H1 (cell line): ENCODE measurements at regions not wholly inside any gene's neighbourhood (a gene's known extent, or its start where the extent isn't known, plus 50 kb on each side); places are given as distances from the start of the nearest gene placed in this dataset.

ENCODE experiments used
- CTCF ChIA-PET: fragments of 300-600 bp; sonication (Branson Sonifier 250); formaldehyde crosslinking; loops from one replicate; lab custom pipeline; 2021; ENCODE audit not compliant: partially characterized antibody; lab: Charles Lee
- POLR2A ChIA-PET: fragments of 300-600 bp; sonication (Branson Sonifier 250); formaldehyde crosslinking; loops from one replicate; lab custom pipeline; 2021; ENCODE audit warnings: inconsistent platforms; ENCODE audit not compliant: partially characterized antibody; lab: Charles Lee
- DNase-seq, 2 experiments: peaks; one replicate each; pipeline versions ENCODE4 v3.0.0 to v3.0.0-alpha.2; 2010 to 2022; ENCODE audit warnings: low spot score in 2 of 2, low read depth in 1 of 2, mixed read lengths in 1 of 2
- FAIRE-seq: peaks from 2 replicates; lab custom pipeline; 2011; peaks lifted over from hg19 to GRCh38; lab: Jason Lieb, UNC
- H2AFZ ChIP-seq: 2 replicates; pipeline ENCODE4 v1.8.1; 2012; ENCODE audit warnings: low read length, inconsistent platforms
- H2AK5ac ChIP-seq: 2 replicates; pipeline ENCODE4 v1.6.1; 2013; ENCODE audit warnings: low read depth, low read length
- H2BK120ac ChIP-seq: replicated peaks from 2 replicates; pipeline ENCODE3; 2013; ENCODE audit warnings: low read depth, low read length, inconsistent platforms
- H2BK12ac ChIP-seq: 2 replicates; pipeline ENCODE4 v1.6.1; 2013; ENCODE audit warnings: low read depth, low read length
- H2BK15ac ChIP-seq: 2 replicates; pipeline ENCODE4 v1.6.1; 2013; ENCODE audit warnings: low read length
- H2BK20ac ChIP-seq: 2 replicates; pipeline ENCODE4 v1.6.1; 2013; ENCODE audit warnings: low read length
- H2BK5ac ChIP-seq: 2 replicates; pipeline ENCODE4 v1.6.1; 2013; ENCODE audit warnings: low read depth, low read length
- H3K14ac ChIP-seq: 2 replicates; pipeline ENCODE4 v1.6.1; 2013; ENCODE audit warnings: inconsistent platforms; ENCODE audit not compliant: insufficient read length
- H3K18ac ChIP-seq: 2 replicates; pipeline ENCODE4 v1.6.1; 2013; ENCODE audit warnings: low read length; ENCODE audit errors: extremely low read depth
- H3K23ac ChIP-seq: 2 replicates; pipeline ENCODE4 v1.6.1; 2013; ENCODE audit warnings: inconsistent platforms; ENCODE audit not compliant: insufficient read length
- H3K23me2 ChIP-seq: 2 replicates; pipeline ENCODE4 v1.6.1; 2013; ENCODE audit warnings: low read depth, low read length
- H3K27ac ChIP-seq: 2 replicates; pipeline ENCODE4 v1.6.1; 2011; ENCODE audit warnings: low read depth, low read length, inconsistent platforms
- H3K27me3 ChIP-seq, 4 experiments: replicated peaks in 1 of 4; 1 replicate in 1 of 4; 2 replicates in 3 of 4; pipeline versions ENCODE4 v1.6.1 to v1.8.1; 2011 to 2013; ENCODE audit warnings: low read length in 3 of 4, mild to moderate bottlenecking in 3 of 4, inconsistent platforms in 2 of 4, mixed read lengths in 2 of 4, moderate library complexity in 1 of 4; ENCODE audit not compliant: control insufficient read depth in 3 of 4, insufficient read depth in 3 of 4; ENCODE audit errors: extremely low read depth in 1 of 4
- H3K36me3 ChIP-seq, 4 experiments: 2 replicates each; pipeline versions ENCODE4 v1.6.1 to v1.8.1; 2011 to 2013; ENCODE audit warnings: mild to moderate bottlenecking in 4 of 4, low read length in 3 of 4, moderate library complexity in 2 of 4, control low read depth in 1 of 4, inconsistent platforms in 1 of 4; ENCODE audit not compliant: insufficient read depth in 4 of 4, control insufficient read depth in 2 of 4
- H3K4ac ChIP-seq: replicated peaks from 2 replicates; pipeline ENCODE3; 2013; ENCODE audit warnings: low read length, low read depth, mixed read lengths, inconsistent platforms; ENCODE audit not compliant: insufficient read length
- H3K4me1 ChIP-seq, 4 experiments: replicated peaks in 1 of 4; 1 replicate in 1 of 4; 2 replicates in 3 of 4; pipeline versions ENCODE4 v1.6.1 to v1.8.1; 2011 to 2013; ENCODE audit warnings: low read length in 3 of 4, inconsistent platforms in 2 of 4, mixed read lengths in 1 of 4; ENCODE audit not compliant: insufficient read depth in 4 of 4, control insufficient read depth in 3 of 4
- H3K4me2 ChIP-seq, 2 experiments: 2 replicates each; pipeline versions ENCODE4 v1.6.1 to v1.8.1; 2011 to 2013; ENCODE audit warnings: low read depth in 2 of 2, low read length in 2 of 2, control low read depth in 1 of 2, inconsistent platforms in 1 of 2, mild to moderate bottlenecking in 1 of 2; ENCODE audit not compliant: insufficient read depth in 1 of 2
- H3K4me3 ChIP-seq, 4 experiments: fragments of 200-600, 300-600 bp in 1 of 4; sonication (generic), shearing (Covaris generic), sonication (Bioruptor Twin) in 1 of 4; 2 replicates each; pipeline versions ENCODE4 v1.5.1 to v1.8.1; 2011 to 2016; ENCODE audit warnings: low read length in 4 of 4, low read depth in 3 of 4, control low read depth in 2 of 4, inconsistent platforms in 2 of 4, mild to moderate bottlenecking in 2 of 4, mixed read lengths in 1 of 4, moderate library complexity in 1 of 4; ENCODE audit not compliant: insufficient read depth in 2 of 4; ENCODE audit errors: extremely low read depth in 1 of 4
- H3K56ac ChIP-seq: replicated peaks from 2 replicates; pipeline ENCODE3; 2013; ENCODE audit warnings: low read depth, mild to moderate bottlenecking, mixed read lengths, low read length, inconsistent platforms; ENCODE audit not compliant: insufficient read length
- H3K79me1 ChIP-seq: 2 replicates; pipeline ENCODE4 v1.6.1; 2013; ENCODE audit warnings: low read depth, low read length, control low read depth
- H3K79me2 ChIP-seq, 2 experiments: 2 replicates each; pipeline versions ENCODE4 v1.6.1 to v1.8.1; 2012 to 2013; ENCODE audit warnings: low read length in 2 of 2, mild to moderate bottlenecking in 2 of 2, inconsistent platforms in 1 of 2; ENCODE audit not compliant: insufficient read depth in 2 of 2, control insufficient read depth in 1 of 2
- H3K9ac ChIP-seq, 4 experiments: replicated peaks in 1 of 4; 1 replicate in 1 of 4; 2 replicates in 3 of 4; pipeline versions ENCODE4 v1.6.1 to v1.8.1; 2011 to 2013; ENCODE audit warnings: low read depth in 3 of 4, low read length in 3 of 4, control low read depth in 2 of 4, mild to moderate bottlenecking in 2 of 4, moderate library complexity in 2 of 4, inconsistent platforms in 1 of 4; ENCODE audit errors: extremely low read depth in 1 of 4
- H3K9me3 ChIP-seq, 2 experiments: 2 replicates each; pipeline versions ENCODE4 v1.6.1 to v1.8.1; 2012 to 2013; ENCODE audit warnings: mild to moderate bottlenecking in 2 of 2, moderate library complexity in 2 of 2, control low read depth in 1 of 2, inconsistent platforms in 1 of 2, low read depth in 1 of 2, low read length in 1 of 2, mixed read lengths in 1 of 2; ENCODE audit not compliant: insufficient read depth in 2 of 2
- H4K20me1 ChIP-seq, 2 experiments: replicated peaks in 1 of 2; 2 replicates each; pipeline versions ENCODE3 to v1.8.1; 2011 to 2013; ENCODE audit warnings: inconsistent platforms in 2 of 2, low read length in 2 of 2, mild to moderate bottlenecking in 1 of 2; ENCODE audit not compliant: insufficient read depth in 2 of 2, control insufficient read depth in 1 of 2
- H4K5ac ChIP-seq: 2 replicates; pipeline ENCODE4 v1.6.1; 2013; ENCODE audit warnings: low read length, low read depth, mixed read lengths, inconsistent platforms; ENCODE audit not compliant: insufficient read length
- H4K8ac ChIP-seq: 2 replicates; pipeline ENCODE4 v1.8.0; 2013; ENCODE audit warnings: mild to moderate bottlenecking, moderate library complexity, low read length, inconsistent platforms; ENCODE audit not compliant: insufficient read depth; ENCODE audit errors: extremely low read depth
- H4K91ac ChIP-seq: replicated peaks from 2 replicates; pipeline ENCODE3; 2013; ENCODE audit warnings: low read length, mixed read lengths, inconsistent platforms; ENCODE audit not compliant: insufficient read length
- JUN ChIP-seq: IDR thresholded peaks from 2 replicates; pipeline ENCODE4 v1.6.1; 2011; ENCODE audit warnings: low read depth, mild to moderate bottlenecking, improper control_type of control experiment, low read length
- RFX5 ChIP-seq: IDR thresholded peaks from 2 replicates; pipeline ENCODE4 v1.6.1; 2011; ENCODE audit warnings: low read depth, low read length, improper control_type of control experiment, borderline replicate concordance
- SAP30 ChIP-seq: fragments of 300-600 bp; sonication (generic); IDR thresholded peaks from 2 replicates; pipeline ENCODE4 v1.7.1; 2012; ENCODE audit warnings: low read length, moderate library complexity, mild to moderate bottlenecking, inconsistent platforms; ENCODE audit not compliant: insufficient read depth, insufficient replicate concordance
- SP4 ChIP-seq: IDR thresholded peaks from 2 replicates; pipeline ENCODE4 v1.6.1; 2012; ENCODE audit warnings: low read length, inconsistent platforms
- TEAD4 ChIP-seq: IDR thresholded peaks from 2 replicates; pipeline ENCODE4 v1.6.1; 2012; ENCODE audit warnings: low read depth, low read length, inconsistent platforms, mixed read lengths
- WGBS, 2 experiments: shearing (Covaris generic) in 1 of 2; methylation state at CpG; one replicate each; pipeline versions ENCODE4 v1.1.6 to v1.1.7; 2013 to 2015; ENCODE audit warnings: low lambda C conversion rate in 2 of 2, mixed read lengths in 2 of 2, inconsistent platforms in 1 of 2, low coverage in 1 of 2, missing lambda C conversion rate in 1 of 2; ENCODE audit not compliant: insufficient replicate concordance in 2 of 2, insufficient coverage in 1 of 2, insufficient read length in 1 of 2; ENCODE audit errors: extremely low coverage in 1 of 2, missing lambda C conversion rate in 1 of 2; 5-methylcytosine and 5-hydroxymethylcytosine counted together

DNA sequence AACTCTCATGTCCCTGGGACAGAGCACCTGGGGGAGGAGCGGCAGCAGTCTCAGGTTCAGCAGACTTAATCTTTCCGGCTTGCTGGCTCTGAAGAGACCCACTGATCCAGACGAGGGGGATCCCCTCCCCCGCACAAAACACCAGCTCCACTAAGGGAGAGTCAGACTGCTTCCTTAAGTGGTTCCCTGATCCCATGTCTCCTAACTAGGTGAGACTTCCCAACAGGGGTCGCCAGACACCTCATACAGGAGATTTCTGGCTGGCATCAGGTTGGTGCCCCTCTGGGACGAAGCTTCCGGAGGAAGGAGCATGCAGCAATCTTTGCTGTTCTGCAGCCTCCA, 157.2 kb upstream of the TMEM45B start (continued):
- no peak for TF ChIP-seq SP4

GRCh38 chr11:129680907-129681306, 134.7 kb upstream of the TMEM45B start:
- Histone ChIP-seq H2BK12ac (no peak overlapping the region), H4K8ac (no peak overlapping the region), H3K4me1 (no peaks in the 10 kb centered on the region), H4K20me1 (no peaks in the 10 kb centered on the region), H3K4me2 (no peak overlapping the region), H3K4ac (no peak overlapping the region), H2BK120ac (no peak overlapping the region), H2BK15ac (no peak overlapping the region), H3K9me3 (no peaks in the 10 kb centered on the region), H3K9ac (no peak overlapping the region), H2BK20ac (no peak overlapping the region), H3K27ac (no peak overlapping the region), H2AK5ac (no peak overlapping the region), H4K5ac (no peak overlapping the region), H3K14ac (no peak overlapping the region), H3K4me3 (no peak overlapping the region), H3K23ac (no peak overlapping the region), H3K56ac (no peak overlapping the region), H3K79me2 (no peaks in the 10 kb centered on the region), H4K91ac (no peak overlapping the region), H3K27me3 (no peaks in the 10 kb centered on the region; a peak in 2 of 7 replicates), H3K79me1 (no peaks in the 10 kb centered on the region), H2BK5ac (no peak overlapping the region), H2AFZ (no peak overlapping the region), H3K36me3 (no peaks in the 10 kb centered on the region), H3K18ac (no peak overlapping the region), H3K23me2 (no peaks in the 10 kb centered on the region)
- 98% methylated on average over 3 of the region's 3 CpGs; no CpG with 5 or more reads in 1 of the 2 experiments for WGBS, 2 experiments
- FAIRE-seq: no peak
- CTCF ChIA-PET: no interaction called here
- POLR2A ChIA-PET: no interaction called here
- no peak for DNase-seq
- TF ChIP-seq RFX5 (no peak), SAP30 (no peak), TEAD4 (no peak), JUN (no peak)
